HL-60 (cell line): ENCODE measurements at regions not wholly inside any gene's neighbourhood (a gene's known extent, or its start where the extent isn't known, plus 50 kb on each side); places are given as distances from the start of the nearest gene placed in this dataset.

Experiments
- DNase-seq, 2 experiments: peaks; one replicate each; pipeline ENCODE4 v3.0.0-alpha.2; 2010 to 2020; ENCODE audit warnings: low read depth in 1 of 2, low spot score in 1 of 2
- H3K27ac ChIP-seq: fragments of 250-450 bp; sonication (Bioruptor Pico); replicated peaks from 2 replicates; pipeline ENCODE4 v1.5.1; 2020; ENCODE audit warnings: mild to moderate bottlenecking, moderate library complexity
- H3K27me3 ChIP-seq: fragments of 250-450 bp; sonication (Bioruptor Pico); 2 replicates; pipeline ENCODE4 v1.5.1; 2021; ENCODE audit warnings: mild to moderate bottlenecking, moderate library complexity; ENCODE audit not compliant: insufficient read depth, poor library complexity, severe bottlenecking
- H3K4me3 ChIP-seq: replicated peaks from 2 replicates; pipeline ENCODE4 v1.5.1; 2011; ENCODE audit warnings: mild to moderate bottlenecking, control low read depth, low read length; ENCODE audit not compliant: insufficient read depth
- CTCF ChIP-seq: IDR thresholded peaks from one replicate; pipeline ENCODE4 v1.5.1; 2011; ENCODE audit warnings: low read length, control low read depth, inconsistent platforms; ENCODE audit not compliant: insufficient read depth
- GABPA ChIP-seq: IDR thresholded peaks from 2 replicates; pipeline ENCODE4 v1.6.1; 2012; ENCODE audit warnings: low read depth
- POLR2AphosphoS5 ChIP-seq: IDR thresholded peaks from 2 replicates; pipeline ENCODE4 v1.6.1; 2012; ENCODE audit warnings: low read depth
- REST ChIP-seq: IDR thresholded peaks from 2 replicates; pipeline ENCODE4 v1.6.1; 2012; ENCODE audit warnings: low read depth; ENCODE audit not compliant: insufficient replicate concordance
- SPI1 ChIP-seq: IDR thresholded peaks from 2 replicates; pipeline ENCODE4 v1.6.1; 2012; ENCODE audit warnings: low read depth, mild to moderate bottlenecking, borderline replicate concordance

GRCh38 chr3:165614337-165614736, 222.9 kb downstream of the BCHE start:
- no peak overlapping the region for H3K4me3 ChIP-seq
- no peak for DNase-seq
- no peak for TF ChIP-seq REST
- TF ChIP-seq POLR2AphosphoS5: no peak
- no peak for TF ChIP-seq GABPA
- TF ChIP-seq CTCF: no peak
- no peak for TF ChIP-seq SPI1
- H3K27me3 ChIP-seq: no peaks in the 10 kb centered on the region
- no peak overlapping the region for H3K27ac ChIP-seq

GRCh38 chr3:165613014-165613413, 224.2 kb downstream of the BCHE start:
- Histone ChIP-seq H3K4me3 (no peak overlapping the region), H3K27ac (no peak overlapping the region), H3K27me3 (no peaks in the 10 kb centered on the region)
- TF ChIP-seq CTCF: no peak
- TF ChIP-seq REST: no peak
- no peak for TF ChIP-seq SPI1
- TF ChIP-seq POLR2AphosphoS5: no peak
- no peak for TF ChIP-seq GABPA
- no peak for DNase-seq

GRCh38 chr3:165607221-165607620, 230.0 kb downstream of the BCHE start:
- no peak overlapping the region for H3K4me3 ChIP-seq
- no peak for DNase-seq
- H3K27me3 ChIP-seq: no peaks in the 10 kb centered on the region
- H3K27ac ChIP-seq: no peak overlapping the region
- TF ChIP-seq GABPA: no peak
- no peak for TF ChIP-seq POLR2AphosphoS5
- TF ChIP-seq CTCF: no peak
- TF ChIP-seq REST: no peak
- no peak for TF ChIP-seq SPI1
